MCF 10A (cell line): ENCODE measurements at regions not wholly inside any gene's neighbourhood (a gene's known extent, or its start where the extent isn't known, plus 50 kb on each side); places are given as distances from the start of the nearest gene placed in this dataset.
"Not testable (repeated sequence)": the region's sequence is repeated elsewhere in the genome, so short reads cannot be mapped to it uniquely, and the experiment has no call there.

Experiments used
- BruUV-seq: library from RNA; stranded (reverse); fragments of 400-500 nt; replicated peaks from 2 replicates; lab custom pipeline; 2021; lab: Mats Ljungman, UMichigan
- CTCF ChIA-PET: fragments of 300-600 bp; sonication (Branson Sonifier 250); formaldehyde crosslinking; extraction: SDS; loops from one replicate; lab custom pipeline; 2021; ENCODE audit warnings: antibody characterized with exemption, inconsistent platforms; lab: Yijun Ruan, JAX
- POLR2A ChIA-PET: fragments of 300-600, 350-650 bp; sonication (Branson Sonifier 250); formaldehyde crosslinking; extraction: SDS; loops from one replicate; lab custom pipeline; 2020; ENCODE audit warnings: antibody characterized with exemption, inconsistent platforms; lab: Yijun Ruan, JAX
- DNase-seq: peaks from one replicate; pipeline ENCODE4 v3.0.0-alpha.2; 2018; ENCODE audit not compliant: unreplicated experiment
- H3K27ac Mint-ChIP-seq: one replicate; pipeline ENCODE4 v1.8.0; 2022; ENCODE audit warnings: mild to moderate bottlenecking, low read depth, mixed read lengths; ENCODE audit not compliant: unreplicated experiment
- H3K27me3 Mint-ChIP-seq: one replicate; pipeline ENCODE4 v1.8.0; 2022; ENCODE audit warnings: mixed read lengths; ENCODE audit not compliant: insufficient read depth, unreplicated experiment
- H3K36me3 Mint-ChIP-seq: one replicate; pipeline ENCODE4 v1.8.0; 2022; ENCODE audit warnings: mild to moderate bottlenecking, moderate library complexity, mixed read lengths; ENCODE audit not compliant: insufficient read depth, unreplicated experiment
- H3K4me1 Mint-ChIP-seq: one replicate; pipeline ENCODE4 v1.8.0; 2022; ENCODE audit warnings: mixed read lengths; ENCODE audit not compliant: insufficient read depth, unreplicated experiment
- H3K4me3 Mint-ChIP-seq: one replicate; pipeline ENCODE4 v1.8.0; 2022; ENCODE audit warnings: mild to moderate bottlenecking, moderate library complexity, mixed read lengths; ENCODE audit not compliant: unreplicated experiment
- H3K9me3 Mint-ChIP-seq: one replicate; pipeline ENCODE4 v1.8.0; 2022; ENCODE audit warnings: mixed read lengths; ENCODE audit not compliant: unreplicated experiment
- intact Hi-C: fragments of 100-400 bp; cut with micrococcal nuclease; formaldehyde crosslinking; loops from 2 replicates; pipeline ENCODE4 v1.14.1; 2022
- TF ChIP-seq, protein P1 (sequence below): fragments of 200-600 bp; IDR thresholded peaks from one replicate; pipeline ENCODE4 v1.8.0; 2022; ENCODE audit warnings: antibody characterized with exemption, mild to moderate bottlenecking; ENCODE audit not compliant: unreplicated experiment

DNA sequence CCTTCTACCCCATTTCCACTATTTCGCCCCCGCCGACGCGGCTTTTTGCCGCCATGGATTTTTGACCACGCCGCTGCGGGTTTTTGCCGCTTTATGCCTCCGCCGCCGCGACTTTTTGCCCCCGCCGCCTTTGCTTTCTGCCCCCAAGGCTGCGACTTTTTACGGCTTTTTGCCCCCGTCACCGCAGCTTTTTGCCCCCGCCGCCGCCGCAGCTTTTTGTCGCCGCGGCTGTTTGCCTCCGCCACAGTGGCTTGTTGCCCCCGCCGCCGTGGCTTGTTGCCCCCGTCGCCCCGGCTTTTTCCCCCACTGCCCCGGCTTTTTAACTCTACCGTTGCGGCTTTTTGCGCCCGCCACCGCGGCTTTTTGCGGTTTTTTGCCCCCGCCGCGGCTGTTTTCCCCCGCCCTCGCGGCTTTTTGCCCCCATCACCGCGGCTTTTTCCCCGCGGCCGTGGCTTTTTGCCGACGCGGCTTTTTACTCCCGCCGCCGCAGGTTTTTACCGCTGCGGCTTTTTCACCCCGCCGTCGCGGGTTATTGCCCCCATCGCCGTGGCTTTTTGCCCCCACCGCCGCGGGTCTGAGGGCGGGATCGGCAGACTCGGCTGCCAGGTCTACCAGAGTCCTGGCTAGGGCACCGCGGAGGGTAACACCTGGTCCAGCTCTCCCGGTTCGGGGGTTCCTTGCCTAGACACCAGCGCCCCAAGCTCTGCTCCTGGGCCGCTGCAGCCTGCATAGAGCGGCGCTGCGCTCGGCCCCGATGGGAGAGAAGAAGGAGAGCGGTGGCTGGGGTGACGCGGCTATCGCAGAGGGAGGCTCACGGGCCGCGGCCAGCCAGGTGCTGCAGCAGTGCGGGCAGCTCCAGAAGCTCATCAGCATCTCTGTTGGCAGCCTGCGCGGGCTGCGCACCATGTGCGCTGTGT lies 562.7 kb upstream of the WSB1 start:
- no peak for DNase-seq
- no TSS peak for BruUV-seq

DNA sequence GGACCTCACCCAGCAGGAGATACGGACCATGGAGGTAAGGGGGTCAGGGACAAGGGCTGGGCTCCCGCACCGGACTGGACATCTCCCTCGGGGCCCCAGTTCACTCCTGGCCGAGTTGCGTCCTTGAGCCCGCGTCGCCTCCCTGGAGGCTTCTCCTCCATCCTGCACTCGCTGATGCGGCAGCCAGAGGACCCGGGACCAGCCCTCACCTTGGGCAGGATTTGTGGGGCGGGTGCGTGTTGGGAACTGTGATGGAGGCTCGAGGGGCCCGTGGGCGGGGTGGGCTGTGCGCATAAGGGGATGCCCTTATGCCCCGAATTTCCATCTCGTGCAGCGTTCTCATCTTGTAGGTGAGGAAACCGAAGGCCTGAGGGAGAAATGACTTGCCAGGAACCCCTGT lies 562.0 kb upstream of the WSB1 start:
- CTCF ChIA-PET, H3K27me3 Mint-ChIP-seq, H3K4me1 Mint-ChIP-seq, POLR2A ChIA-PET, H3K36me3 Mint-ChIP-seq, H3K27ac Mint-ChIP-seq, BruUV-seq, DNase-seq, intact Hi-C loops, H3K4me3 Mint-ChIP-seq: not testable (repeated sequence)
- H3K9me3 Mint-ChIP-seq: peaks cover 13% of the 10 kb centered on the region

More for the DNA sequence above, 562.7 kb upstream of the WSB1 start:
- CTCF ChIA-PET: no interaction called here
- Mint-ChIP-seq H3K27me3 (no peaks in the 10 kb centered on the region), H3K27ac (no peak overlapping the region), H3K36me3 (peaks cover 6% of the 10 kb centered on the region), H3K4me3 (no peak overlapping the region), H3K4me1 (no peaks in the 10 kb centered on the region), H3K9me3 (peaks cover 8% of the 10 kb centered on the region)
- TF ChIP-seq, protein P1, sequence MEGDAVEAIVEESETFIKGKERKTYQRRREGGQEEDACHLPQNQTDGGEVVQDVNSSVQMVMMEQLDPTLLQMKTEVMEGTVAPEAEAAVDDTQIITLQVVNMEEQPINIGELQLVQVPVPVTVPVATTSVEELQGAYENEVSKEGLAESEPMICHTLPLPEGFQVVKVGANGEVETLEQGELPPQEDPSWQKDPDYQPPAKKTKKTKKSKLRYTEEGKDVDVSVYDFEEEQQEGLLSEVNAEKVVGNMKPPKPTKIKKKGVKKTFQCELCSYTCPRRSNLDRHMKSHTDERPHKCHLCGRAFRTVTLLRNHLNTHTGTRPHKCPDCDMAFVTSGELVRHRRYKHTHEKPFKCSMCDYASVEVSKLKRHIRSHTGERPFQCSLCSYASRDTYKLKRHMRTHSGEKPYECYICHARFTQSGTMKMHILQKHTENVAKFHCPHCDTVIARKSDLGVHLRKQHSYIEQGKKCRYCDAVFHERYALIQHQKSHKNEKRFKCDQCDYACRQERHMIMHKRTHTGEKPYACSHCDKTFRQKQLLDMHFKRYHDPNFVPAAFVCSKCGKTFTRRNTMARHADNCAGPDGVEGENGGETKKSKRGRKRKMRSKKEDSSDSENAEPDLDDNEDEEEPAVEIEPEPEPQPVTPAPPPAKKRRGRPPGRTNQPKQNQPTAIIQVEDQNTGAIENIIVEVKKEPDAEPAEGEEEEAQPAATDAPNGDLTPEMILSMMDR: no peak
- POLR2A ChIA-PET: no interaction called here
- intact Hi-C loops: no loop called here

DNA sequence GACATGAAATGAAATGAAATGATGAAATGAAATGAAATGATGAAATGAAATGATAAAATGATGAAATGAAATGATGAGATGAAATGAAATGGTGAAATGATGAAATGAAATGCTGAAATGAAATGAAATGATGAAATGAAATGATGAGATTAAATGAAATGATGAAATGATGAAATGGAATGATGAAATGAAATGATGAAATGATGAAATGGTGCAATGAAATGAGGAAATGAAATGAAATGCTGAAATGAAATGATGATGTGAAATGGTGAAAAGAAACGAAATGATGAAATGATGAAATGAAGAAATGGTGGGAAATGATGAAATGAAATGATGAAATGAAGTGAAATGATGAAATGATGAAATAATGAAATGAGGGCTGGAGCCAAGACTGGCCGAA lies 559.1 kb upstream of the WSB1 start:
- peaks cover 16% of the 10 kb centered on the region for H3K9me3 Mint-ChIP-seq

DNA sequence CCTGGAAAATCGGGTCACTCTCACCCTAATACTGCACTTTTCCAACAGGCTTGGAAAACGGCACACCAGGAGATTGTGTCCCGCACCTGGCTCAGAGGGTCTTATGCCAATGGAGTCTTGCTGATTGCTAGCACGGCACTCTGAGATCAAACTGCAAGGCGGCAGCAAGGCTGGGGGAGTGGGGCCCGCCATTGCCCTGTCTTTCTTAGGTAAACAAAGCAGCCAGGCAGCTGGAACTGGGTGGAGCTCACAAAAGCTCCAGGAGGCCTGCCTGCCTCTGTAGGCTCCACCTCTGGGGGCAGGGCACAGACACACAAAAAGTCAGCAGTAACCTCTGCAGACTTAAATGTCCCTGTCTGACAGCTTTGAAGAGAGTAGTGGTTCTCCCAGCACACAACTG lies 557.9 kb upstream of the WSB1 start:
- BruUV-seq, H3K4me1 Mint-ChIP-seq, intact Hi-C loops, H3K27ac Mint-ChIP-seq, CTCF ChIA-PET, H3K4me3 Mint-ChIP-seq, POLR2A ChIA-PET, DNase-seq, H3K27me3 Mint-ChIP-seq, H3K36me3 Mint-ChIP-seq: not testable (repeated sequence)
- H3K9me3 Mint-ChIP-seq: peaks cover 16% of the 10 kb centered on the region

More for the DNA sequence above, 559.1 kb upstream of the WSB1 start:
- BruUV-seq, DNase-seq, intact Hi-C loops, H3K27ac Mint-ChIP-seq, POLR2A ChIA-PET, H3K4me1 Mint-ChIP-seq, H3K4me3 Mint-ChIP-seq, H3K27me3 Mint-ChIP-seq, H3K36me3 Mint-ChIP-seq, CTCF ChIA-PET: not testable (repeated sequence)

DNA sequence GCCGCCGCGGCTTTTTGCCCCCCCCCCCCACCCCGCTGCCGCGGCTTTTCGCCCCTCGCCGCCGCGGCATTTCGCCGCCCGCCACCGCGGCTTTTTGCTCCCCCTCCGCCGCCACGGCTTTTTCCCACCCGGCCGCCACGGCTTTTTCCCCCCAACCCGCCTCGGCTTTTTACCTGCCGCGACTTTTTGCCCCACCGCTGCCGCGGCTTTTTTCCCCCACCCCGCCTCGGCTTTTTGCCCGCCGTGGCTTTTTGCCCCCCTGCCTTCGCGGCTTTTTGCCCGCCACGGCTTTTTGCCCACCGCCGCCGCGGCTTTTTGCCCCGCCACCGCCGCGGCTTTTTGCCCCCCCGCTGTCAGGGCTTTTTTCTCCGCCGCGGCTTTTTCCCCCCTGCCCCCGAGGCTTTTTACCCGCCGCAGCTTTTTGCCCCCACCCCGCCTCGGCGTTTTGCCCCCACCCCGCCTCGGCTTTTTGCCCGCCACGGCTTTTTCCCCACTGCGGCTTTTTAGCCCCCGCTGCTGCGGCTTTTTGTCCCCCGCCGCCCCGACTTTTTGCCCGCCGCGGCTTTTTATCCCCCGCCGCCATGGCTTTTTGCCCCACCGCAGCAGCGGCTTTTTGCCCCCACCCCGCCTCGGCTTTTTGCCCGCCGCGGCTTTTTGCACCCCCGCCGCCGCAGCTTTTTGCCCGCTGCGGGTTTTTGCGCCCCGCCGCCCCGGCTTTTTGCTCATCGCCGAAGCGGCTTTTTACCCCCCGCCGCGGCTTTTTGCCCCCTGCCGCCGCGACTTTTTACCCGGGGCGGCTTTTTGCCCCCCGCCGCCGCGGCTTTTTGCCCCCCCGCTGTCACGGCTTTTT lies 527.8 kb upstream of the WSB1 start:
- POLR2A ChIA-PET: no interaction called here
- BruUV-seq: no TSS peak

More for the DNA sequence above, 527.8 kb upstream of the WSB1 start:
- peaks cover 15% of the 10 kb centered on the region for H3K9me3 Mint-ChIP-seq
- no peak overlapping the region for H3K27ac Mint-ChIP-seq
- no peaks in the 10 kb centered on the region for H3K4me1 Mint-ChIP-seq
- no peak for DNase-seq
- no peaks in the 10 kb centered on the region for H3K36me3 Mint-ChIP-seq
- TF ChIP-seq, protein P1: no peak
- CTCF ChIA-PET: no interaction called here
- H3K4me3 Mint-ChIP-seq: no peak overlapping the region
- H3K27me3 Mint-ChIP-seq: no peaks in the 10 kb centered on the region
- intact Hi-C loops: no loop called here
